Activated effector memory CD4-positive, alpha-beta T cell treated with Interleukin-2 at 50 U/mL for 16 hours (primary cell): ENCODE measurements at regions not wholly inside any gene's neighbourhood (a gene's known extent, or its start where the extent isn't known, plus 50 kb on each side); places are given as distances from the start of the nearest gene placed in this dataset.

Source experiments
- DNase-seq: peaks from one replicate; pipeline ENCODE4 v3.0.0-alpha.2; 2020

GRCh38 chr2:147495734-147496133 lies 349.1 kb upstream of the ACVR2A start:
- no peak for DNase-seq

- no peak for DNase-seq
Observed at GRCh38 chr2:147492471-147492870, 352.4 kb upstream of the ACVR2A start.

GRCh38 chr2:147491506-147491905 lies 353.3 kb upstream of the ACVR2A start:
- no peak for DNase-seq

GRCh38 chr2:147490401-147491261 lies 354.2 kb upstream of the ACVR2A start:
- DNase-seq = no peak

- DNase-seq = no peak
Observed at GRCh38 chr2:147488472-147488871, 356.4 kb upstream of the ACVR2A start.

- no peak for DNase-seq
Observed at GRCh38 chr2:147487978-147488289, 356.9 kb upstream of the ACVR2A start.

GRCh38 chr2:147487286-147487977 lies 357.4 kb upstream of the ACVR2A start:
- no peak for DNase-seq

- DNase-seq = no peak
Observed at GRCh38 chr2:147485210-147485851, 359.5 kb upstream of the ACVR2A start.

- no peak for DNase-seq
Observed at GRCh38 chr2:147483911-147484310, 360.9 kb upstream of the ACVR2A start.

GRCh38 chr2:147482916-147483669 lies 361.7 kb upstream of the ACVR2A start:
- no peak for DNase-seq

- DNase-seq = no peak
Observed at GRCh38 chr2:147482111-147482895, 362.5 kb upstream of the ACVR2A start.

- no peak for DNase-seq
Observed at GRCh38 chr2:147479358-147479757, 365.5 kb upstream of the ACVR2A start.

GRCh38 chr2:147473075-147473474 lies 371.8 kb upstream of the ACVR2A start:
- DNase-seq = no peak

- no peak for DNase-seq
Observed at GRCh38 chr2:147471126-147471525, 373.7 kb upstream of the ACVR2A start.

GRCh38 chr2:147469471-147469870 lies 375.4 kb upstream of the ACVR2A start:
- DNase-seq = no peak

GRCh38 chr2:147468963-147469362 lies 375.9 kb upstream of the ACVR2A start:
- DNase-seq = no peak

GRCh38 chr2:147468349-147468748 lies 376.5 kb upstream of the ACVR2A start:
- DNase-seq = no peak

- DNase-seq = no peak
Observed at GRCh38 chr2:147467441-147467840, 377.4 kb upstream of the ACVR2A start.

- no peak for DNase-seq
Observed at GRCh38 chr2:147464737-147465357, 380.0 kb upstream of the ACVR2A start.

- no peak for DNase-seq
Observed at GRCh38 chr2:147463881-147464520, 380.8 kb upstream of the ACVR2A start.

- no peak for DNase-seq
Observed at GRCh38 chr2:147460155-147460554, 384.7 kb upstream of the ACVR2A start.
